ENCODE measurements at regions not wholly inside any gene's neighbourhood (a gene's known extent, or its start where the extent isn't known, plus 50 kb on each side); places are given as distances from the start of the nearest gene placed in this dataset.

- no peak overlapping the region for H3K27ac Mint-ChIP-seq (ENCODE audit: low read depth, unreplicated experiment)
- ChIA-PET POLR2A (interaction anchor here (1.2 to 1.5 kb wide), 3 partner anchors 14 to 37 kb away, joined by 3 to 5 read pairs (median 3); no protein-coding TSS in a partner anchor), CTCF (interaction anchor here (1.3 kb wide), 1 partner anchor 11 kb away, joined by 4 read pairs; no protein-coding TSS in a partner anchor)
- BruUV-seq (replicated peaks), result no TSS peak
- H3K4me1 Mint-ChIP-seq (ENCODE audit: insufficient read depth, unreplicated experiment), result peaks cover 16% of the 10 kb centered on the region
- no peak for DNase-seq (ENCODE audit: unreplicated experiment)
- H3K4me3 Mint-ChIP-seq (ENCODE audit: unreplicated experiment), result no peak overlapping the region
- H3K9me3 Mint-ChIP-seq (ENCODE audit: unreplicated experiment), result no peaks in the 10 kb centered on the region
- no peaks in the 10 kb centered on the region for H3K36me3 Mint-ChIP-seq (ENCODE audit: insufficient read depth, unreplicated experiment)
- TF ChIP-seq, protein P1, sequence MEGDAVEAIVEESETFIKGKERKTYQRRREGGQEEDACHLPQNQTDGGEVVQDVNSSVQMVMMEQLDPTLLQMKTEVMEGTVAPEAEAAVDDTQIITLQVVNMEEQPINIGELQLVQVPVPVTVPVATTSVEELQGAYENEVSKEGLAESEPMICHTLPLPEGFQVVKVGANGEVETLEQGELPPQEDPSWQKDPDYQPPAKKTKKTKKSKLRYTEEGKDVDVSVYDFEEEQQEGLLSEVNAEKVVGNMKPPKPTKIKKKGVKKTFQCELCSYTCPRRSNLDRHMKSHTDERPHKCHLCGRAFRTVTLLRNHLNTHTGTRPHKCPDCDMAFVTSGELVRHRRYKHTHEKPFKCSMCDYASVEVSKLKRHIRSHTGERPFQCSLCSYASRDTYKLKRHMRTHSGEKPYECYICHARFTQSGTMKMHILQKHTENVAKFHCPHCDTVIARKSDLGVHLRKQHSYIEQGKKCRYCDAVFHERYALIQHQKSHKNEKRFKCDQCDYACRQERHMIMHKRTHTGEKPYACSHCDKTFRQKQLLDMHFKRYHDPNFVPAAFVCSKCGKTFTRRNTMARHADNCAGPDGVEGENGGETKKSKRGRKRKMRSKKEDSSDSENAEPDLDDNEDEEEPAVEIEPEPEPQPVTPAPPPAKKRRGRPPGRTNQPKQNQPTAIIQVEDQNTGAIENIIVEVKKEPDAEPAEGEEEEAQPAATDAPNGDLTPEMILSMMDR (IDR thresholded peaks at IDR 0.05; ENCODE audit: unreplicated experiment), result no peak
- intact Hi-C loops (cut with micrococcal nuclease), result loop anchor here (5.0 kb wide), 1 partner anchor 162 kb away; no protein-coding TSS in a partner anchor
- H3K27me3 Mint-ChIP-seq (ENCODE audit: insufficient read depth, unreplicated experiment), result no peaks in the 10 kb centered on the region
These were observed 216.1 kb downstream of the ACTL7B start for GRCh38 chr9:108639696-108640095.

- BruUV-seq (replicated peaks), result no TSS peak
- Mint-ChIP-seq H3K27me3 (ENCODE audit: insufficient read depth, unreplicated experiment) (no peaks in the 10 kb centered on the region), H3K36me3 (ENCODE audit: insufficient read depth, unreplicated experiment) (no peaks in the 10 kb centered on the region), H3K27ac (ENCODE audit: low read depth, unreplicated experiment) (no peak overlapping the region), H3K4me3 (ENCODE audit: unreplicated experiment) (no peak overlapping the region), H3K4me1 (ENCODE audit: insufficient read depth, unreplicated experiment) (peaks cover 20% of the 10 kb centered on the region), H3K9me3 (ENCODE audit: unreplicated experiment) (no peaks in the 10 kb centered on the region)
- intact Hi-C loops (cut with micrococcal nuclease), result loop anchor here (5.0 kb wide), 1 partner anchor 162 kb away; no protein-coding TSS in a partner anchor
- CTCF ChIA-PET, result interaction anchor here (1.3 kb wide), 1 partner anchor 12 kb away, joined by 4 read pairs; no protein-coding TSS in a partner anchor
- POLR2A ChIA-PET, result interaction anchor here (1.5 kb wide), 1 partner anchor 14 kb away, joined by 3 read pairs; no protein-coding TSS in a partner anchor
- TF ChIP-seq, protein P1 (IDR thresholded peaks at IDR 0.05; ENCODE audit: unreplicated experiment), result no peak
- DNase-seq (ENCODE audit: unreplicated experiment), result no peak
These were observed 216.7 kb downstream of the ACTL7B start for GRCh38 chr9:108639091-108639490.

GRCh38 chr9:108637340-108637739 is 218.4 kb downstream of the ACTL7B start:
- Mint-ChIP-seq H3K27me3 (ENCODE audit: insufficient read depth, unreplicated experiment) (no peaks in the 10 kb centered on the region), H3K4me1 (ENCODE audit: insufficient read depth, unreplicated experiment) (peaks cover 20% of the 10 kb centered on the region), H3K4me3 (ENCODE audit: unreplicated experiment) (no peak overlapping the region), H3K9me3 (ENCODE audit: unreplicated experiment) (no peaks in the 10 kb centered on the region), H3K36me3 (ENCODE audit: insufficient read depth, unreplicated experiment) (no peaks in the 10 kb centered on the region), H3K27ac (ENCODE audit: low read depth, unreplicated experiment) (no peak overlapping the region)
- no peak for DNase-seq (ENCODE audit: unreplicated experiment)
- ChIA-PET CTCF (no interaction called here), POLR2A (interaction anchor here (0.7 kb wide), 1 partner anchor 196 kb away, joined by 3 read pairs; no protein-coding TSS in a partner anchor)
- intact Hi-C loops (cut with micrococcal nuclease), result loop anchor here (5.0 kb wide), 1 partner anchor 160 kb away; no protein-coding TSS in a partner anchor
- TF ChIP-seq, protein P1 (IDR thresholded peaks at IDR 0.05; ENCODE audit: unreplicated experiment), result no peak
- BruUV-seq (replicated peaks), result no TSS peak

GRCh38 chr9:108636013-108636412 is 219.8 kb downstream of the ACTL7B start:
- Mint-ChIP-seq H3K9me3 (ENCODE audit: unreplicated experiment) (no peaks in the 10 kb centered on the region), H3K4me3 (ENCODE audit: unreplicated experiment) (no peak overlapping the region), H3K27ac (ENCODE audit: low read depth, unreplicated experiment) (peak overlapping the region; percentile 98), H3K4me1 (ENCODE audit: insufficient read depth, unreplicated experiment) (peaks cover 20% of the 10 kb centered on the region), H3K36me3 (ENCODE audit: insufficient read depth, unreplicated experiment) (no peaks in the 10 kb centered on the region), H3K27me3 (ENCODE audit: insufficient read depth, unreplicated experiment) (no peaks in the 10 kb centered on the region)
- POLR2A ChIA-PET, result interaction anchor here (0.6 to 3.1 kb wide), 8 partner anchors 13 to 701 kb away, joined by 3 to 36 read pairs (median 6); no protein-coding TSS in a partner anchor
- TF ChIP-seq, protein P1 (IDR thresholded peaks at IDR 0.05; ENCODE audit: unreplicated experiment), result no peak
- intact Hi-C loops (cut with micrococcal nuclease), result loop anchor here (5.0 kb wide), 1 partner anchor 159 kb away; no protein-coding TSS in a partner anchor
- DNase-seq (ENCODE audit: unreplicated experiment), result no peak
- CTCF ChIA-PET, result interaction anchor here (0.6 to 1.3 kb wide), 4 partner anchors 9 to 544 kb away, joined by 3 to 7 read pairs (median 4); no protein-coding TSS in a partner anchor
- BruUV-seq (replicated peaks), result no TSS peak
